B cell (primary cell): ENCODE measurements at regions not wholly inside any gene's neighbourhood (a gene's known extent, or its start where the extent isn't known, plus 50 kb on each side); places are given as distances from the start of the nearest gene placed in this dataset.

Experiments used
- ATAC-seq: fragments of 200-7000 bp; cut with Tn5 transposase; one replicate; pipeline ENCODE4 v1.10.0; 2021; ENCODE audit warnings: low read depth, mild to moderate bottlenecking, moderate number of reproducible peaks, moderate library complexity
- CTCF ChIA-PET: fragments of 350-600 bp; sonication (Branson Sonifier 250); formaldehyde crosslinking; loops from one replicate; lab custom pipeline; 2021; ENCODE audit warnings: antibody characterized with exemption, inconsistent platforms; lab: Charles Lee
- POLR2A ChIA-PET: fragments of 350-600 bp; sonication (Branson Sonifier 250); formaldehyde crosslinking; loops from one replicate; lab custom pipeline; 2021; ENCODE audit warnings: antibody characterized with exemption; lab: Charles Lee
- DNase-seq: peaks from one replicate; pipeline ENCODE4 v3.0.0; 2013
- H2AFZ ChIP-seq: 2 replicates; pipeline ENCODE4 v1.6.1; 2012; ENCODE audit warnings: mild to moderate bottlenecking, low read depth, low read length; ENCODE audit not compliant: insufficient read depth, poor library complexity, severe bottlenecking
- H3K27ac ChIP-seq, 2 donors: 1 replicate in 1 of 2; 2 replicates in 1 of 2; pipeline ENCODE4 v1.5.1; 2012 to 2013; ENCODE audit warnings: low read length in 2 of 2, mild to moderate bottlenecking in 2 of 2, moderate library complexity in 1 of 2
- H3K27me3 ChIP-seq, 4 experiments: fragments of 200-600 bp in 1 of 4; sonication (generic) in 1 of 4; replicated peaks in 1 of 4; 1 replicate in 2 of 4; 2 replicates in 2 of 4; pipeline versions ENCODE4 v1.6.1 to v1.7.0; 2013 to 2016; ENCODE audit warnings: low read length in 3 of 4, mild to moderate bottlenecking in 2 of 4, mixed read lengths in 1 of 4, moderate library complexity in 1 of 4; ENCODE audit not compliant: insufficient read depth in 4 of 4, control insufficient read depth in 3 of 4; ENCODE audit errors: control extremely low read depth in 1 of 4
- H3K36me3 ChIP-seq, 2 experiments: replicated peaks in 1 of 2; 1 replicate in 1 of 2; 2 replicates in 1 of 2; pipeline versions ENCODE4 v1.6.1 to v1.7.1; 2013; ENCODE audit warnings: low read length in 1 of 2; ENCODE audit not compliant: insufficient read depth in 2 of 2, control insufficient read depth in 1 of 2; ENCODE audit errors: control extremely low read depth in 1 of 2, extremely low read depth in 1 of 2
- H3K4me1 ChIP-seq, 2 donors: fragments of 200-600 bp in 1 of 2; sonication (generic) in 1 of 2; 1 replicate in 1 of 2; 2 replicates in 1 of 2; pipeline versions ENCODE4 v1.5.1 to v1.6.1; 2013 to 2017; ENCODE audit warnings: low read length in 2 of 2; ENCODE audit not compliant: control insufficient read depth in 2 of 2, insufficient read depth in 2 of 2
- H3K4me2 ChIP-seq: replicated peaks from 2 replicates; pipeline ENCODE3; 2012; ENCODE audit warnings: mild to moderate bottlenecking, low read depth, low read length; ENCODE audit not compliant: poor library complexity, severe bottlenecking
- H3K4me3 ChIP-seq, 5 experiments: fragments of 200-600 bp in 1 of 5; sonication (generic) in 1 of 5; 1 replicate in 3 of 5; 2 replicates in 2 of 5; pipeline versions ENCODE4 v1.5.1 to v1.7.0; 2011 to 2016; ENCODE audit warnings: low read length in 4 of 5, mild to moderate bottlenecking in 4 of 5, low read depth in 2 of 5, control low read depth in 1 of 5, moderate library complexity in 1 of 5; ENCODE audit not compliant: insufficient read depth in 1 of 5; ENCODE audit errors: control extremely low read depth in 1 of 5, extremely low read depth in 1 of 5
- H3K79me2 ChIP-seq: fragments of 200-600 bp; sonication (generic); one replicate; pipeline ENCODE4 v1.6.0; 2016; ENCODE audit warnings: low read length; ENCODE audit not compliant: control insufficient read depth, insufficient read depth
- H3K9ac ChIP-seq: fragments of 200-600 bp; sonication (generic); 2 replicates; pipeline ENCODE4 v1.6.1; 2017; ENCODE audit warnings: mild to moderate bottlenecking, low read length, moderate library complexity
- H3K9me3 ChIP-seq, 3 donors: one replicate each; pipeline versions ENCODE4 v1.6.1 to v1.7.1; 2013; ENCODE audit warnings: low read length in 2 of 3; ENCODE audit not compliant: control insufficient read depth in 2 of 3, insufficient read depth in 1 of 3; ENCODE audit errors: control extremely low read depth in 1 of 3
- H4K20me1 ChIP-seq: 2 replicates; pipeline ENCODE4 v1.6.0; 2012; ENCODE audit warnings: mild to moderate bottlenecking, low read length; ENCODE audit not compliant: insufficient read depth, control insufficient read depth, poor library complexity, severe bottlenecking
- H3K27ac Mint-ChIP-seq: one replicate; pipeline ENCODE4 v1.8.0; 2021; ENCODE audit warnings: mixed read lengths
- H3K27me3 Mint-ChIP-seq: one replicate; pipeline ENCODE4 v1.8.0; 2021; ENCODE audit warnings: mixed read lengths
- H3K4me1 Mint-ChIP-seq: one replicate; pipeline ENCODE4 v1.8.0; 2021; ENCODE audit warnings: mixed read lengths
- H3K4me3 Mint-ChIP-seq: one replicate; pipeline ENCODE4 v1.8.0; 2021; ENCODE audit warnings: mixed read lengths
- H3K9me3 Mint-ChIP-seq: one replicate; pipeline ENCODE4 v1.8.0; 2022; ENCODE audit warnings: mixed read lengths; ENCODE audit not compliant: insufficient read depth
- CTCF ChIP-seq: fragments of 200-600 bp; IDR thresholded peaks from one replicate; pipeline ENCODE4 v1.8.0; 2022; ENCODE audit warnings: antibody characterized with exemption, mild to moderate bottlenecking
- EZH2 ChIP-seq: IDR thresholded peaks from 2 replicates; pipeline ENCODE4 v1.6.1; 2012; ENCODE audit warnings: borderline replicate concordance, low read depth, mild to moderate bottlenecking, moderate library complexity, low read length; ENCODE audit not compliant: insufficient read depth, poor library complexity, severe bottlenecking
- WGBS: methylation state at CpG from one replicate; pipeline ENCODE4 v1.1.5; 2013; ENCODE audit warnings: missing lambda C conversion rate; ENCODE audit not compliant: insufficient coverage; 5-methylcytosine and 5-hydroxymethylcytosine counted together
- intact Hi-C: fragments of 100-400 bp; cut with micrococcal nuclease; formaldehyde crosslinking; loops from one replicate; pipeline ENCODE4 v1.10.0; 2022

GRCh38 chr1:181318858-181319235, 164.5 kb upstream of the CACNA1E start:
- Histone ChIP-seq H3K27ac (no peak overlapping the region), H3K36me3 (no peaks in the 10 kb centered on the region), H3K27me3 (peaks cover 0 to 44% (median 16%) of the 10 kb centered on the region in 4 experiments), H3K4me3 (no peak overlapping the region), H3K79me2 (no peaks in the 10 kb centered on the region), H3K4me1 (no peaks in the 10 kb centered on the region), H2AFZ (no peak overlapping the region), H3K4me2 (no peak overlapping the region), H4K20me1 (no peaks in the 10 kb centered on the region), H3K9me3 (no peaks in the 10 kb centered on the region), H3K9ac (no peak overlapping the region)
- DNase-seq (no peak), ATAC-seq (no peak)
- H3K4me3 Mint-ChIP-seq: no peak overlapping the region
- H3K27me3 Mint-ChIP-seq: peaks cover 65% of the 10 kb centered on the region
- CTCF ChIA-PET: no interaction called here
- H3K9me3 Mint-ChIP-seq: no peaks in the 10 kb centered on the region
- 7% methylated on average over 12 of the region's 12 CpGs for WGBS
- no peaks in the 10 kb centered on the region for H3K4me1 Mint-ChIP-seq
- intact Hi-C loops: no loop called here
- POLR2A ChIA-PET: no interaction called here
- TF ChIP-seq CTCF (no peak), EZH2 (no peak)
- H3K27ac Mint-ChIP-seq: no peak overlapping the region

GRCh38 chr1:181319907-181320306, 163.4 kb upstream of the CACNA1E start:
- TF ChIP-seq CTCF (no peak), EZH2 (no peak)
- H3K79me2 ChIP-seq: no peaks in the 10 kb centered on the region
- Mint-ChIP-seq H3K27ac (no peak overlapping the region), H3K9me3 (no peaks in the 10 kb centered on the region), H3K27me3 (peaks cover 55% of the 10 kb centered on the region), H3K4me1 (no peaks in the 10 kb centered on the region), H3K4me3 (no peak overlapping the region)
- WGBS: 78% methylated on average over 3 of the region's 3 CpGs
- H3K4me2 ChIP-seq: no peak overlapping the region
- POLR2A ChIA-PET: no interaction called here
- intact Hi-C loops: no loop called here
- peaks cover 0 to 44% (median 12%) of the 10 kb centered on the region in 4 experiments for H3K27me3 ChIP-seq
- no peaks in the 10 kb centered on the region for H4K20me1 ChIP-seq
- CTCF ChIA-PET: no interaction called here
- DNase-seq (no peak), ATAC-seq (no peak)
- no peak overlapping the region for H3K9ac ChIP-seq
- no peak overlapping the region for H2AFZ ChIP-seq
- H3K36me3 ChIP-seq: no peaks in the 10 kb centered on the region
- no peaks in the 10 kb centered on the region for H3K9me3 ChIP-seq
- H3K4me1 ChIP-seq: no peaks in the 10 kb centered on the region
- H3K27ac ChIP-seq: no peak overlapping the region
- H3K4me3 ChIP-seq: no peak overlapping the region
